Spleen (tissue), 7 donors: ENCODE measurements at regions not wholly inside any gene's neighbourhood (a gene's known extent, or its start where the extent isn't known, plus 50 kb on each side); places are given as distances from the start of the nearest gene placed in this dataset.

Source experiments
- POLR2A ChIP-seq, 3 donors: fragments of 450-650 bp; IDR thresholded peaks; one replicate each; pipeline ENCODE4 v1.5.1; 2017; ENCODE audit warnings: antibody characterized with exemption in 3 of 3, mild to moderate bottlenecking in 1 of 3
- POLR2AphosphoS5 ChIP-seq, 3 donors: sonication (generic); formaldehyde crosslinking; IDR thresholded peaks; one replicate each; pipeline ENCODE4 v1.5.1; 2017; ENCODE audit warnings: antibody characterized with exemption in 3 of 3
- TF ChIP-seq, protein P1 (sequence below), 11 experiments: fragments of 200-600 bp in 7 of 11; fragments of 450-650 bp in 4 of 11; sonication (generic) in 4 of 11; IDR thresholded peaks in 8 of 11; conservative IDR thresholded peaks in 3 of 11; 1 replicate in 7 of 11; 2 replicates in 4 of 11; pipeline versions ENCODE4 v1.4.0 to v1.8.0; 2016 to 2021; ENCODE audit warnings: antibody characterized with exemption in 11 of 11, inconsistent platforms in 4 of 11, mild to moderate bottlenecking in 1 of 11
- donor health status: DM: no; HTN: no; CAD: no; lungs with moderate emphysema.
- donor health status: DM: no; HTN: no; CAD: no.
- donor health status: DM: no; HTN: no; CAD: no.

GRCh38 chr12:89140602-89141238, 211.6 kb downstream of the DUSP6 start:
- TF ChIP-seq, protein P1, sequence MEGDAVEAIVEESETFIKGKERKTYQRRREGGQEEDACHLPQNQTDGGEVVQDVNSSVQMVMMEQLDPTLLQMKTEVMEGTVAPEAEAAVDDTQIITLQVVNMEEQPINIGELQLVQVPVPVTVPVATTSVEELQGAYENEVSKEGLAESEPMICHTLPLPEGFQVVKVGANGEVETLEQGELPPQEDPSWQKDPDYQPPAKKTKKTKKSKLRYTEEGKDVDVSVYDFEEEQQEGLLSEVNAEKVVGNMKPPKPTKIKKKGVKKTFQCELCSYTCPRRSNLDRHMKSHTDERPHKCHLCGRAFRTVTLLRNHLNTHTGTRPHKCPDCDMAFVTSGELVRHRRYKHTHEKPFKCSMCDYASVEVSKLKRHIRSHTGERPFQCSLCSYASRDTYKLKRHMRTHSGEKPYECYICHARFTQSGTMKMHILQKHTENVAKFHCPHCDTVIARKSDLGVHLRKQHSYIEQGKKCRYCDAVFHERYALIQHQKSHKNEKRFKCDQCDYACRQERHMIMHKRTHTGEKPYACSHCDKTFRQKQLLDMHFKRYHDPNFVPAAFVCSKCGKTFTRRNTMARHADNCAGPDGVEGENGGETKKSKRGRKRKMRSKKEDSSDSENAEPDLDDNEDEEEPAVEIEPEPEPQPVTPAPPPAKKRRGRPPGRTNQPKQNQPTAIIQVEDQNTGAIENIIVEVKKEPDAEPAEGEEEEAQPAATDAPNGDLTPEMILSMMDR (IDR thresholded peaks at IDR 0.05 in 8 of 11, conservative IDR thresholded peaks at IDR 0.05 in 3 of 11): no peak
- TF ChIP-seq POLR2A (IDR thresholded peaks at IDR 0.05) (no peak), POLR2AphosphoS5 (IDR thresholded peaks at IDR 0.05) (no peak)
